HFFc6 (cell line): ENCODE measurements at regions not wholly inside any gene's neighbourhood (a gene's known extent, or its start where the extent isn't known, plus 50 kb on each side); places are given as distances from the start of the nearest gene placed in this dataset.

Experiments
- DNase-seq: peaks from one replicate; pipeline ENCODE4 v3.0.0-alpha.2; 2018
- H3K27ac Mint-ChIP-seq: 2 replicates; pipeline ENCODE4 v1.8.0; 2020; ENCODE audit warnings: mild to moderate bottlenecking, mixed read lengths
- H3K27me3 Mint-ChIP-seq: 2 replicates; pipeline ENCODE4 v1.8.0; 2021; ENCODE audit warnings: mild to moderate bottlenecking, moderate library complexity, mixed read lengths; ENCODE audit not compliant: insufficient read depth
- H3K36me3 Mint-ChIP-seq: 2 replicates; pipeline ENCODE4 v1.8.0; 2021; ENCODE audit warnings: low read depth, mixed read lengths
- H3K4me1 Mint-ChIP-seq: 2 replicates; pipeline ENCODE4 v1.8.0; 2020; ENCODE audit warnings: low read depth, mixed read lengths
- H3K4me3 Mint-ChIP-seq: 2 replicates; pipeline ENCODE4 v1.8.0; 2020; ENCODE audit warnings: mild to moderate bottlenecking, moderate library complexity, mixed read lengths
- H3K9me3 Mint-ChIP-seq: 2 replicates; pipeline ENCODE4 v1.8.0; 2020; ENCODE audit warnings: mild to moderate bottlenecking, mixed read lengths
- CTCF ChIP-seq: fragments of 200-600 bp; sonication (generic); IDR thresholded peaks from 2 replicates; pipeline ENCODE4 v1.5.0; 2021; ENCODE audit warnings: antibody characterized with exemption, mild to moderate bottlenecking

GRCh38 chr6:11480541-11480940 lies 57.0 kb upstream of the TMEM170B start:
- DNase-seq = no peak
- H3K9me3 Mint-ChIP-seq = no peaks in the 10 kb centered on the region
- no peak overlapping the region for H3K27ac Mint-ChIP-seq
- H3K36me3 Mint-ChIP-seq = no peaks in the 10 kb centered on the region
- peaks cover 6% of the 10 kb centered on the region; the same call in 1 of the 2 replicates for H3K4me1 Mint-ChIP-seq
- H3K4me3 Mint-ChIP-seq = no peak overlapping the region
- no peak for TF ChIP-seq CTCF
- H3K27me3 Mint-ChIP-seq = no peaks in the 10 kb centered on the region

- H3K27me3 Mint-ChIP-seq = peaks cover 3% of the 10 kb centered on the region; the same call in 1 of the 2 replicates
- no peaks in the 10 kb centered on the region for H3K9me3 Mint-ChIP-seq
Measured at GRCh38 chr6:11479296-11479695, 58.3 kb upstream of the TMEM170B start.

GRCh38 chr6:11478586-11478985 lies 59.0 kb upstream of the TMEM170B start:
- no peak for TF ChIP-seq CTCF

More at GRCh38 chr6:11479296-11479695, 58.3 kb upstream of the TMEM170B start:
- Mint-ChIP-seq H3K36me3 (no peaks in the 10 kb centered on the region), H3K4me1 (peaks cover 1% of the 10 kb centered on the region; the same call in 1 of the 2 replicates), H3K27ac (no peak overlapping the region), H3K4me3 (no peak overlapping the region)
- no peak for DNase-seq
- TF ChIP-seq CTCF = no peak

GRCh38 chr6:11475016-11475415 lies 62.5 kb upstream of the TMEM170B start:
- no peak for DNase-seq
- Mint-ChIP-seq H3K9me3 (no peaks in the 10 kb centered on the region), H3K4me1 (no peaks in the 10 kb centered on the region), H3K4me3 (no peak overlapping the region), H3K27me3 (peaks cover 3% of the 10 kb centered on the region; the same call in 1 of the 2 replicates), H3K36me3 (no peaks in the 10 kb centered on the region), H3K27ac (no peak overlapping the region)
- no peak for TF ChIP-seq CTCF

More at GRCh38 chr6:11478586-11478985, 59.0 kb upstream of the TMEM170B start:
- H3K27me3 Mint-ChIP-seq = peaks cover 3% of the 10 kb centered on the region; the same call in 1 of the 2 replicates
- H3K4me1 Mint-ChIP-seq = no peaks in the 10 kb centered on the region
- H3K36me3 Mint-ChIP-seq = no peaks in the 10 kb centered on the region
- no peak for DNase-seq
- H3K9me3 Mint-ChIP-seq = no peaks in the 10 kb centered on the region
- no peak overlapping the region for H3K4me3 Mint-ChIP-seq
- no peak overlapping the region for H3K27ac Mint-ChIP-seq

- H3K4me3 Mint-ChIP-seq = no peak overlapping the region; the same call in 1 of the 2 replicates
- no peak overlapping the region for H3K27ac Mint-ChIP-seq
- H3K27me3 Mint-ChIP-seq = peaks cover 3% of the 10 kb centered on the region; the same call in 1 of the 2 replicates
- no peaks in the 10 kb centered on the region for H3K4me1 Mint-ChIP-seq
- H3K9me3 Mint-ChIP-seq = no peaks in the 10 kb centered on the region
- no peak for TF ChIP-seq CTCF
- H3K36me3 Mint-ChIP-seq = no peaks in the 10 kb centered on the region
- DNase-seq = no peak
Measured at GRCh38 chr6:11473008-11473740, 64.4 kb upstream of the TMEM170B start.
